Activated naive CD4-positive, alpha-beta T cell treated with anti-CD3 and anti-CD28 coated beads for 36 hours (primary cell): ENCODE measurements at regions not wholly inside any gene's neighbourhood (a gene's known extent, or its start where the extent isn't known, plus 50 kb on each side); places are given as distances from the start of the nearest gene placed in this dataset.

Experiments used
- CTCF ChIA-PET: fragments of 350-600 bp; sonication (Branson Sonifier 250); formaldehyde crosslinking; loops from one replicate; lab custom pipeline; 2021; ENCODE audit warnings: antibody characterized with exemption; lab: Charles Lee
- DNase-seq: peaks from one replicate; pipeline ENCODE4 v3.0.0-alpha.2; 2020
- H3K27ac Mint-ChIP-seq: one replicate; pipeline ENCODE4 v1.8.0; 2021; ENCODE audit warnings: mild to moderate bottlenecking, mixed read lengths
- H3K27me3 Mint-ChIP-seq: one replicate; pipeline ENCODE4 v1.8.0; 2021; ENCODE audit warnings: low read depth, mixed read lengths
- H3K36me3 Mint-ChIP-seq: one replicate; pipeline ENCODE4 v1.8.0; 2021; ENCODE audit warnings: low read depth, mixed read lengths
- H3K4me1 Mint-ChIP-seq: one replicate; pipeline ENCODE4 v1.8.0; 2021; ENCODE audit warnings: low read depth, mixed read lengths
- H3K4me3 Mint-ChIP-seq: one replicate; pipeline ENCODE4 v1.8.0; 2021; ENCODE audit warnings: mild to moderate bottlenecking, moderate library complexity, mixed read lengths
- H3K9me3 Mint-ChIP-seq: one replicate; pipeline ENCODE4 v1.8.0; 2021; ENCODE audit warnings: mixed read lengths
- intact Hi-C: fragments of 100-400 bp; cut with micrococcal nuclease; formaldehyde crosslinking; loops from one replicate; pipeline ENCODE4 v1.15.1; 2023

GRCh38 chr3:117725314-117725713 is 1015.7 kb downstream of the TUSC7 start:
- Mint-ChIP-seq H3K4me1 (no peaks in the 10 kb centered on the region), H3K9me3 (no peaks in the 10 kb centered on the region), H3K36me3 (no peaks in the 10 kb centered on the region), H3K27me3 (peaks cover 2% of the 10 kb centered on the region), H3K4me3 (no peak overlapping the region), H3K27ac (no peak overlapping the region)
- intact Hi-C loops = no loop called here
- CTCF ChIA-PET = no interaction called here
- no peak for DNase-seq

- Mint-ChIP-seq H3K27ac (no peak overlapping the region), H3K4me3 (no peak overlapping the region), H3K4me1 (no peaks in the 10 kb centered on the region), H3K9me3 (no peaks in the 10 kb centered on the region), H3K36me3 (no peaks in the 10 kb centered on the region), H3K27me3 (peaks cover 2% of the 10 kb centered on the region)
- no peak for DNase-seq
- CTCF ChIA-PET = no interaction called here
- intact Hi-C loops = no loop called here
Observed at GRCh38 chr3:117726776-117727175, 1017.2 kb downstream of the TUSC7 start.

GRCh38 chr3:117728226-117728625 is 1018.6 kb downstream of the TUSC7 start:
- Mint-ChIP-seq H3K27ac (no peak overlapping the region), H3K4me1 (no peaks in the 10 kb centered on the region), H3K9me3 (no peaks in the 10 kb centered on the region), H3K27me3 (no peaks in the 10 kb centered on the region), H3K36me3 (no peaks in the 10 kb centered on the region), H3K4me3 (no peak overlapping the region)
- intact Hi-C loops = no loop called here
- no peak for DNase-seq
- CTCF ChIA-PET = no interaction called here

GRCh38 chr3:117734496-117734895 is 1024.9 kb downstream of the TUSC7 start:
- no peaks in the 10 kb centered on the region for H3K4me1 Mint-ChIP-seq
- no peak overlapping the region for H3K27ac Mint-ChIP-seq
- intact Hi-C loops = no loop called here
- H3K27me3 Mint-ChIP-seq = no peaks in the 10 kb centered on the region
- no peak overlapping the region for H3K4me3 Mint-ChIP-seq
- CTCF ChIA-PET = no interaction called here
- no peaks in the 10 kb centered on the region for H3K36me3 Mint-ChIP-seq
- peaks cover 6% of the 10 kb centered on the region for H3K9me3 Mint-ChIP-seq
- DNase-seq = no peak

- CTCF ChIA-PET = no interaction called here
- Mint-ChIP-seq H3K36me3 (no peaks in the 10 kb centered on the region), H3K9me3 (peaks cover 6% of the 10 kb centered on the region), H3K4me1 (no peaks in the 10 kb centered on the region), H3K27me3 (no peaks in the 10 kb centered on the region), H3K27ac (no peak overlapping the region), H3K4me3 (no peak overlapping the region)
- intact Hi-C loops = no loop called here
- DNase-seq = no peak
Observed at GRCh38 chr3:117735481-117736101, 1026.0 kb downstream of the TUSC7 start.

- intact Hi-C loops = no loop called here
- Mint-ChIP-seq H3K27ac (no peak overlapping the region), H3K36me3 (no peaks in the 10 kb centered on the region), H3K4me3 (no peak overlapping the region), H3K27me3 (no peaks in the 10 kb centered on the region), H3K9me3 (peaks cover 6% of the 10 kb centered on the region), H3K4me1 (no peaks in the 10 kb centered on the region)
- DNase-seq = no peak
- CTCF ChIA-PET = no interaction called here
Observed at GRCh38 chr3:117736846-117737245, 1027.3 kb downstream of the TUSC7 start.

- H3K36me3 Mint-ChIP-seq = no peaks in the 10 kb centered on the region
- DNase-seq = no peak
- peaks cover 11% of the 10 kb centered on the region for H3K9me3 Mint-ChIP-seq
- H3K4me3 Mint-ChIP-seq = no peak overlapping the region
- no peaks in the 10 kb centered on the region for H3K27me3 Mint-ChIP-seq
- intact Hi-C loops = no loop called here
- CTCF ChIA-PET = no interaction called here
- H3K4me1 Mint-ChIP-seq = no peaks in the 10 kb centered on the region
- H3K27ac Mint-ChIP-seq = no peak overlapping the region
Observed at GRCh38 chr3:117743993-117744392, 1034.4 kb downstream of the TUSC7 start.

- Mint-ChIP-seq H3K4me1 (no peaks in the 10 kb centered on the region), H3K36me3 (no peaks in the 10 kb centered on the region), H3K27me3 (no peaks in the 10 kb centered on the region), H3K4me3 (no peak overlapping the region), H3K9me3 (peaks cover 11% of the 10 kb centered on the region), H3K27ac (no peak overlapping the region)
- DNase-seq = no peak
- intact Hi-C loops = no loop called here
- CTCF ChIA-PET = no interaction called here
Observed at GRCh38 chr3:117744935-117745334, 1035.4 kb downstream of the TUSC7 start.

GRCh38 chr3:117745516-117745915 is 1035.9 kb downstream of the TUSC7 start:
- no peak overlapping the region for H3K4me3 Mint-ChIP-seq
- intact Hi-C loops = no loop called here
- no peak overlapping the region for H3K27ac Mint-ChIP-seq
- DNase-seq = no peak
- peaks cover 11% of the 10 kb centered on the region for H3K9me3 Mint-ChIP-seq
- H3K36me3 Mint-ChIP-seq = no peaks in the 10 kb centered on the region
- CTCF ChIA-PET = no interaction called here
- no peaks in the 10 kb centered on the region for H3K27me3 Mint-ChIP-seq
- H3K4me1 Mint-ChIP-seq = no peaks in the 10 kb centered on the region

- Mint-ChIP-seq H3K27ac (no peak overlapping the region), H3K4me3 (no peak overlapping the region), H3K36me3 (no peaks in the 10 kb centered on the region), H3K4me1 (no peaks in the 10 kb centered on the region), H3K9me3 (peaks cover 11% of the 10 kb centered on the region), H3K27me3 (no peaks in the 10 kb centered on the region)
- CTCF ChIA-PET = no interaction called here
- intact Hi-C loops = no loop called here
- DNase-seq = no peak
Observed at GRCh38 chr3:117746066-117746465, 1036.5 kb downstream of the TUSC7 start.

GRCh38 chr3:117748131-117748530 is 1038.6 kb downstream of the TUSC7 start:
- Mint-ChIP-seq H3K36me3 (no peaks in the 10 kb centered on the region), H3K9me3 (peaks cover 8% of the 10 kb centered on the region), H3K4me3 (no peak overlapping the region), H3K27ac (no peak overlapping the region), H3K27me3 (no peaks in the 10 kb centered on the region), H3K4me1 (no peaks in the 10 kb centered on the region)
- intact Hi-C loops = no loop called here
- CTCF ChIA-PET = no interaction called here
- no peak for DNase-seq

- intact Hi-C loops = no loop called here
- H3K27ac Mint-ChIP-seq = no peak overlapping the region
- no peaks in the 10 kb centered on the region for H3K36me3 Mint-ChIP-seq
- DNase-seq = no peak
- no peaks in the 10 kb centered on the region for H3K27me3 Mint-ChIP-seq
- H3K9me3 Mint-ChIP-seq = peaks cover 7% of the 10 kb centered on the region
- CTCF ChIA-PET = no interaction called here
- no peaks in the 10 kb centered on the region for H3K4me1 Mint-ChIP-seq
- no peak overlapping the region for H3K4me3 Mint-ChIP-seq
Observed at GRCh38 chr3:117750674-117751269, 1041.2 kb downstream of the TUSC7 start.

GRCh38 chr3:117751651-117752050 is 1042.1 kb downstream of the TUSC7 start:
- intact Hi-C loops = no loop called here
- H3K4me1 Mint-ChIP-seq = no peaks in the 10 kb centered on the region
- no peak for DNase-seq
- CTCF ChIA-PET = no interaction called here
- no peak overlapping the region for H3K4me3 Mint-ChIP-seq
- peaks cover 4% of the 10 kb centered on the region for H3K9me3 Mint-ChIP-seq
- H3K36me3 Mint-ChIP-seq = no peaks in the 10 kb centered on the region
- H3K27me3 Mint-ChIP-seq = no peaks in the 10 kb centered on the region
- no peak overlapping the region for H3K27ac Mint-ChIP-seq
